Fibroblast of lung (primary cell): ENCODE measurements at regions not wholly inside any gene's neighbourhood (a gene's known extent, or its start where the extent isn't known, plus 50 kb on each side); places are given as distances from the start of the nearest gene placed in this dataset.

ENCODE experiments used
- DNase-seq, 2 donors: peaks; one replicate each; pipeline versions ENCODE4 v3.0.0 to v3.0.0-alpha.2; 2010; ENCODE audit warnings: low read depth in 2 of 2
- H2AFZ ChIP-seq: 2 replicates; pipeline ENCODE4 v1.5.1; 2012; ENCODE audit warnings: low read length, control low read depth, inconsistent platforms
- H3K27ac ChIP-seq: 2 replicates; pipeline ENCODE4 v1.5.1; 2011; ENCODE audit warnings: low read length, control low read depth; ENCODE audit not compliant: insufficient read depth
- H3K27me3 ChIP-seq: 2 replicates; pipeline ENCODE4 v1.5.1; 2011; ENCODE audit warnings: mild to moderate bottlenecking, low read length; ENCODE audit not compliant: control insufficient read depth, insufficient read depth
- H3K36me3 ChIP-seq: 2 replicates; pipeline ENCODE4 v1.5.1; 2011; ENCODE audit warnings: low read length; ENCODE audit not compliant: control insufficient read depth, insufficient read depth
- H3K4me1 ChIP-seq: 2 replicates; pipeline ENCODE4 v1.5.1; 2011; ENCODE audit warnings: low read length; ENCODE audit not compliant: control insufficient read depth, insufficient read depth; ENCODE audit errors: extremely low read depth
- H3K4me2 ChIP-seq: 2 replicates; pipeline ENCODE4 v1.5.1; 2011; ENCODE audit warnings: low read length, control low read depth; ENCODE audit not compliant: insufficient read depth; ENCODE audit errors: extremely low read depth
- H3K4me3 ChIP-seq, 4 experiments: fragments of 200-600 bp in 1 of 4; sonication (generic) in 1 of 4; replicated peaks in 1 of 4; 2 replicates each; pipeline ENCODE4 v1.5.1; 2011 to 2016; ENCODE audit warnings: low read length in 4 of 4, low read depth in 3 of 4, mild to moderate bottlenecking in 3 of 4, control low read depth in 2 of 4, inconsistent platforms in 1 of 4, mixed read lengths in 1 of 4; ENCODE audit not compliant: insufficient read depth in 1 of 4; ENCODE audit errors: control extremely low read depth in 1 of 4
- H3K79me2 ChIP-seq: 2 replicates; pipeline ENCODE4 v1.5.1; 2012; ENCODE audit warnings: mild to moderate bottlenecking, low read length, inconsistent platforms; ENCODE audit not compliant: control insufficient read depth, insufficient read depth
- H3K9ac ChIP-seq: 2 replicates; pipeline ENCODE4 v1.5.1; 2011; ENCODE audit warnings: mild to moderate bottlenecking, low read length, control low read depth; ENCODE audit not compliant: insufficient read depth
- H3K9me3 ChIP-seq: 2 replicates; pipeline ENCODE4 v1.5.1; 2012; ENCODE audit warnings: low read depth, low read length; ENCODE audit not compliant: control insufficient read depth, insufficient read depth
- H4K20me1 ChIP-seq: 2 replicates; pipeline ENCODE4 v1.5.1; 2011; ENCODE audit warnings: low read length; ENCODE audit not compliant: control insufficient read depth, insufficient read depth; ENCODE audit errors: extremely low read depth
- EZH2 ChIP-seq: IDR thresholded peaks from 2 replicates; pipeline ENCODE4 v1.5.1; 2012; ENCODE audit warnings: low read length, control low read depth, mild to moderate bottlenecking; ENCODE audit errors: missing control alignments
- TF ChIP-seq, protein P1 (sequence below), 2 donors: IDR thresholded peaks in 1 of 2; conservative IDR thresholded peaks in 1 of 2; 1 replicate in 1 of 2; 2 replicates in 1 of 2; pipeline ENCODE4 v1.5.1; 2011 to 2012; ENCODE audit warnings: low read length in 2 of 2, control low read depth in 1 of 2, inconsistent platforms in 1 of 2, low read depth in 1 of 2, mild to moderate bottlenecking in 1 of 2

DNA sequence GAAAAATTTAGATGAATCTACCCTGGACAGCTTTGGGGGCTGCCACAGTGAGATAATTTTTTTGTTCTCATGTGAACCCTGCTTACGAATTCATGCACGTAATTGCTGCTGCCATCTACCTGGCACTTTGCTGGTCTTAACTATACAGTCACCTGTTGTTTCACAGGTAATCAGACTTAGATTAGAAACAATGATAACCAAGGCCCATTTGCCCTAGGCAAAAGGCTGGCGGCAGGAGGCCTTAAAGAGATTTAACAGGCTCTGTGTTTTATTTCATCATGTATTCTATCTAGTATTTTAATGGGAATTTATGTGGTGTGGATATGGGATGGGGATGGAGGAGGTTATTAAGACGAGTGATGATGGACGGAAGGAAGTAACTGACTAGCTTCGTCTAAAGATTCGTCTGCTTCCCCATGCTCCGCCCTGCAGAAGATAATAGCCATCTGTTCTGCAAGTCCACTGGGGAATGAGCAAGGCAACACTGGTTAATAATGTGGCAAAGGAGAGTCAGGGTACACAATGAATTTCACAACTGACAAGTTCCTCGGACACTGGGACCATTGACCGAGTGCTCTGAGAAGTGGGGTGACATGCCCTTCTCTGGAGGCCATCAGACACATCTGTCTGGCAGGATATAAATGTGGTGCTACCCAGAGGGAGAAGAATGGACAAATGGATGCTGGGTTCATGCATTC, 291.8 kb upstream of the TNP1 start:
- no peaks in the 10 kb centered on the region for H3K4me1 ChIP-seq
- no peaks in the 10 kb centered on the region for H3K27me3 ChIP-seq
- H2AFZ ChIP-seq: no peak overlapping the region
- no peaks in the 10 kb centered on the region for H3K79me2 ChIP-seq
- H4K20me1 ChIP-seq: no peaks in the 10 kb centered on the region
- H3K9ac ChIP-seq: no peak overlapping the region
- H3K4me3 ChIP-seq: no peak overlapping the region
- H3K36me3 ChIP-seq: no peaks in the 10 kb centered on the region
- H3K27ac ChIP-seq: no peak overlapping the region
- DNase-seq: no peak
- no peak for TF ChIP-seq EZH2
- TF ChIP-seq, protein P1, sequence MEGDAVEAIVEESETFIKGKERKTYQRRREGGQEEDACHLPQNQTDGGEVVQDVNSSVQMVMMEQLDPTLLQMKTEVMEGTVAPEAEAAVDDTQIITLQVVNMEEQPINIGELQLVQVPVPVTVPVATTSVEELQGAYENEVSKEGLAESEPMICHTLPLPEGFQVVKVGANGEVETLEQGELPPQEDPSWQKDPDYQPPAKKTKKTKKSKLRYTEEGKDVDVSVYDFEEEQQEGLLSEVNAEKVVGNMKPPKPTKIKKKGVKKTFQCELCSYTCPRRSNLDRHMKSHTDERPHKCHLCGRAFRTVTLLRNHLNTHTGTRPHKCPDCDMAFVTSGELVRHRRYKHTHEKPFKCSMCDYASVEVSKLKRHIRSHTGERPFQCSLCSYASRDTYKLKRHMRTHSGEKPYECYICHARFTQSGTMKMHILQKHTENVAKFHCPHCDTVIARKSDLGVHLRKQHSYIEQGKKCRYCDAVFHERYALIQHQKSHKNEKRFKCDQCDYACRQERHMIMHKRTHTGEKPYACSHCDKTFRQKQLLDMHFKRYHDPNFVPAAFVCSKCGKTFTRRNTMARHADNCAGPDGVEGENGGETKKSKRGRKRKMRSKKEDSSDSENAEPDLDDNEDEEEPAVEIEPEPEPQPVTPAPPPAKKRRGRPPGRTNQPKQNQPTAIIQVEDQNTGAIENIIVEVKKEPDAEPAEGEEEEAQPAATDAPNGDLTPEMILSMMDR (conservative IDR thresholded peaks at IDR 0.05 in 1 of 2, IDR thresholded peaks at IDR 0.05 in 1 of 2; ENCODE audit: low read depth in 1 of 2, low read length in 2 of 2): no peak
- H3K9me3 ChIP-seq: no peaks in the 10 kb centered on the region
- no peak overlapping the region for H3K4me2 ChIP-seq

DNA sequence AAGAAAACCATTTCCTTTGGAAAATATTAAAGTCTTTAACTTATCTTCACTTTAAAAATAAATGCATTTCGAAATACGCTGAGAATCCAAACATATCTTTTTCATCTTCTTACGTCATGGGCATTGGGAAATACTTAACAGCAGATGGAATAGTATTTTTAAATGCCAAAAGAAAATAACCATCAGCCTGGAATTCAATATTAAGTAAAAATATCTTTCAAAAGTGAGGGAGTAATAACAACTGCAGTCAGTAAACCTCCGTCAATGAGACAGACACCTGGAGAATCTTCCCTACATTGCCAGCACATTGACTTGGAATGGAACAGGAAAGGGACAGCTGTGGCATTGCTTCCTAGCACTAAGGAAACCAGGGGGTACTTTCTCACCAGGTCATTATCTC, 290.4 kb upstream of the TNP1 start:
- DNase-seq: peak in 1 of 2 donors; percentile 91
- H3K4me2 ChIP-seq: no peak overlapping the region
- no peak overlapping the region for H2AFZ ChIP-seq
- H3K9ac ChIP-seq: no peak overlapping the region
- H3K4me3 ChIP-seq: no peak overlapping the region
- H3K79me2 ChIP-seq: no peaks in the 10 kb centered on the region
- no peaks in the 10 kb centered on the region for H3K36me3 ChIP-seq
- no peak overlapping the region for H3K27ac ChIP-seq
- H3K4me1 ChIP-seq: no peaks in the 10 kb centered on the region
- TF ChIP-seq, protein P1 (conservative IDR thresholded peaks at IDR 0.05 in 1 of 2, IDR thresholded peaks at IDR 0.05 in 1 of 2; ENCODE audit: low read depth in 1 of 2, low read length in 2 of 2): no peak
- no peak for TF ChIP-seq EZH2
- H3K27me3 ChIP-seq: no peaks in the 10 kb centered on the region
- H3K9me3 ChIP-seq: no peaks in the 10 kb centered on the region
- no peaks in the 10 kb centered on the region for H4K20me1 ChIP-seq

DNA sequence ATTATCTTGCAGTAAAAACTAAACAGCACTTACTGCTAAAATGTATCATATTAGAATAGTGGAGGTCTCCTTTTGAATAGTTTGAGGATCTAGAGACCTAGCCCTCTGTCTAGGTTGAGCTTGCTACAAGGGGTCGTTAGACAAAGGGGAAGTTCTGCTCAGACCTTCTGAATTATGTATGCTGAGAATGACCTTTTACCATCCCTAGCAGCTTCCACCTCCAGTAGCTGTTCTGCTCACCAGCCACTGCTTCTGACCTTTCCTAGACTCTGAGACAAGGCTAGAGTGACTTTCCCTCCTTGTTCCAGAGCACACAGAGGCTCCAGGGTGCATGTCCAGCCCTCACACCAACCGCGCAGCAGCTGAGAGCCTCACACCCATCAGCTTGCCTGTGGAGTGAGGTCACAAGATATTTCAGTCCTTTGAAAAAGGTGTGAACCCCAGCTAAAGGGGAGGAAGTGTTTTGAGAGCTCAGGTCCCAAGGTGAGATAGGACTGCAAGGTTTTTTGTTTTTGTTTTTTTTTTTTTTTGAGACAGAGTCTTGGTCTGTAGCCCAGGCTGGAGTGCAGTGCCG, 289.3 kb upstream of the TNP1 start:
- DNase-seq: no peak
- Histone ChIP-seq H4K20me1 (no peaks in the 10 kb centered on the region), H3K4me2 (no peak overlapping the region), H3K27ac (no peak overlapping the region), H3K9ac (no peak overlapping the region), H3K27me3 (no peaks in the 10 kb centered on the region), H3K36me3 (no peaks in the 10 kb centered on the region), H3K4me1 (no peaks in the 10 kb centered on the region), H3K4me3 (no peak overlapping the region), H3K79me2 (no peaks in the 10 kb centered on the region), H2AFZ (no peak overlapping the region), H3K9me3 (no peaks in the 10 kb centered on the region)
- no peak for TF ChIP-seq EZH2
- TF ChIP-seq, protein P1 (conservative IDR thresholded peaks at IDR 0.05 in 1 of 2, IDR thresholded peaks at IDR 0.05 in 1 of 2; ENCODE audit: low read depth in 1 of 2, low read length in 2 of 2): no peak
